ENCODE measurements at regions not wholly inside any gene's neighbourhood (a gene's known extent, or its start where the extent isn't known, plus 50 kb on each side); places are given as distances from the start of the nearest gene placed in this dataset.

DNA sequence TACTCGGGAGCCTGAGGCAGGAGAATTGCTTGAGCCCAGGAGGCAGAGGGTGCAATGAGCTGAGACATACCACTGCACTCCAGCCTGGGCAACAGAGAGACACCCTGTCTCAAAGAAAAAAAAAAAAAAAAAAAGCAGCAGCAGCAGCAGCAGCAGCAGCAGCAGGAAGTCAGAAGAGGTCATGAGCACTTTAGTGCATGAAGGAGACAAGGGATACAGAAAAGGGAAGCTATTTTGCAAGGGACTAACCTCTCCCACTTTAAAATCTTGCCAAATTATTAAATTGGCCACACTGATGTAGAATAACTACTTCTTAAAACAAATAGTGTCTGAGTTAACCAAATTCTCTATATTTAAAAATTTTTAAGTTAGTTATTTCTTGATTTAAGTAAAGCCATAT, 113.4 kb upstream of the PDE1A start:
- TF ChIP-seq, protein P1, sequence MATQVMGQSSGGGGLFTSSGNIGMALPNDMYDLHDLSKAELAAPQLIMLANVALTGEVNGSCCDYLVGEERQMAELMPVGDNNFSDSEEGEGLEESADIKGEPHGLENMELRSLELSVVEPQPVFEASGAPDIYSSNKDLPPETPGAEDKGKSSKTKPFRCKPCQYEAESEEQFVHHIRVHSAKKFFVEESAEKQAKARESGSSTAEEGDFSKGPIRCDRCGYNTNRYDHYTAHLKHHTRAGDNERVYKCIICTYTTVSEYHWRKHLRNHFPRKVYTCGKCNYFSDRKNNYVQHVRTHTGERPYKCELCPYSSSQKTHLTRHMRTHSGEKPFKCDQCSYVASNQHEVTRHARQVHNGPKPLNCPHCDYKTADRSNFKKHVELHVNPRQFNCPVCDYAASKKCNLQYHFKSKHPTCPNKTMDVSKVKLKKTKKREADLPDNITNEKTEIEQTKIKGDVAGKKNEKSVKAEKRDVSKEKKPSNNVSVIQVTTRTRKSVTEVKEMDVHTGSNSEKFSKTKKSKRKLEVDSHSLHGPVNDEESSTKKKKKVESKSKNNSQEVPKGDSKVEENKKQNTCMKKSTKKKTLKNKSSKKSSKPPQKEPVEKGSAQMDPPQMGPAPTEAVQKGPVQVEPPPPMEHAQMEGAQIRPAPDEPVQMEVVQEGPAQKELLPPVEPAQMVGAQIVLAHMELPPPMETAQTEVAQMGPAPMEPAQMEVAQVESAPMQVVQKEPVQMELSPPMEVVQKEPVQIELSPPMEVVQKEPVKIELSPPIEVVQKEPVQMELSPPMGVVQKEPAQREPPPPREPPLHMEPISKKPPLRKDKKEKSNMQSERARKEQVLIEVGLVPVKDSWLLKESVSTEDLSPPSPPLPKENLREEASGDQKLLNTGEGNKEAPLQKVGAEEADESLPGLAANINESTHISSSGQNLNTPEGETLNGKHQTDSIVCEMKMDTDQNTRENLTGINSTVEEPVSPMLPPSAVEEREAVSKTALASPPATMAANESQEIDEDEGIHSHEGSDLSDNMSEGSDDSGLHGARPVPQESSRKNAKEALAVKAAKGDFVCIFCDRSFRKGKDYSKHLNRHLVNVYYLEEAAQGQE (IDR thresholded peaks at IDR 0.05): no peak
- TF ChIP-seq, protein P2, sequence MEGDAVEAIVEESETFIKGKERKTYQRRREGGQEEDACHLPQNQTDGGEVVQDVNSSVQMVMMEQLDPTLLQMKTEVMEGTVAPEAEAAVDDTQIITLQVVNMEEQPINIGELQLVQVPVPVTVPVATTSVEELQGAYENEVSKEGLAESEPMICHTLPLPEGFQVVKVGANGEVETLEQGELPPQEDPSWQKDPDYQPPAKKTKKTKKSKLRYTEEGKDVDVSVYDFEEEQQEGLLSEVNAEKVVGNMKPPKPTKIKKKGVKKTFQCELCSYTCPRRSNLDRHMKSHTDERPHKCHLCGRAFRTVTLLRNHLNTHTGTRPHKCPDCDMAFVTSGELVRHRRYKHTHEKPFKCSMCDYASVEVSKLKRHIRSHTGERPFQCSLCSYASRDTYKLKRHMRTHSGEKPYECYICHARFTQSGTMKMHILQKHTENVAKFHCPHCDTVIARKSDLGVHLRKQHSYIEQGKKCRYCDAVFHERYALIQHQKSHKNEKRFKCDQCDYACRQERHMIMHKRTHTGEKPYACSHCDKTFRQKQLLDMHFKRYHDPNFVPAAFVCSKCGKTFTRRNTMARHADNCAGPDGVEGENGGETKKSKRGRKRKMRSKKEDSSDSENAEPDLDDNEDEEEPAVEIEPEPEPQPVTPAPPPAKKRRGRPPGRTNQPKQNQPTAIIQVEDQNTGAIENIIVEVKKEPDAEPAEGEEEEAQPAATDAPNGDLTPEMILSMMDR (IDR thresholded peaks at IDR 0.05; ENCODE audit: low read depth, low read length, missing input control): no peak
- no peak for TF ChIP-seq TAF1 (conservative IDR thresholded peaks at IDR 0.05)
- no peak for TF ChIP-seq GABPA (IDR thresholded peaks at IDR 0.05 in 1 of 2, conservative IDR thresholded peaks at IDR 0.05 in 1 of 2)
- no peak for TF ChIP-seq JUND (IDR thresholded peaks at IDR 0.05)
- TF ChIP-seq, protein P3, sequence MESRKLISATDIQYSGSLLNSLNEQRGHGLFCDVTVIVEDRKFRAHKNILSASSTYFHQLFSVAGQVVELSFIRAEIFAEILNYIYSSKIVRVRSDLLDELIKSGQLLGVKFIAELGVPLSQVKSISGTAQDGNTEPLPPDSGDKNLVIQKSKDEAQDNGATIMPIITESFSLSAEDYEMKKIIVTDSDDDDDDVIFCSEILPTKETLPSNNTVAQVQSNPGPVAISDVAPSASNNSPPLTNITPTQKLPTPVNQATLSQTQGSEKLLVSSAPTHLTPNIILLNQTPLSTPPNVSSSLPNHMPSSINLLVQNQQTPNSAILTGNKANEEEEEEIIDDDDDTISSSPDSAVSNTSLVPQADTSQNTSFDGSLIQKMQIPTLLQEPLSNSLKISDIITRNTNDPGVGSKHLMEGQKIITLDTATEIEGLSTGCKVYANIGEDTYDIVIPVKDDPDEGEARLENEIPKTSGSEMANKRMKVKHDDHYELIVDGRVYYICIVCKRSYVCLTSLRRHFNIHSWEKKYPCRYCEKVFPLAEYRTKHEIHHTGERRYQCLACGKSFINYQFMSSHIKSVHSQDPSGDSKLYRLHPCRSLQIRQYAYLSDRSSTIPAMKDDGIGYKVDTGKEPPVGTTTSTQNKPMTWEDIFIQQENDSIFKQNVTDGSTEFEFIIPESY (IDR thresholded peaks at IDR 0.05): no peak
- TF ChIP-seq, protein P4, sequence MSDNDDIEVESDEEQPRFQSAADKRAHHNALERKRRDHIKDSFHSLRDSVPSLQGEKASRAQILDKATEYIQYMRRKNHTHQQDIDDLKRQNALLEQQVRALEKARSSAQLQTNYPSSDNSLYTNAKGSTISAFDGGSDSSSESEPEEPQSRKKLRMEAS (IDR thresholded peaks at IDR 0.05): no peak
- TF ChIP-seq SP1 (IDR thresholded peaks at IDR 0.05): no peak
- TF ChIP-seq YY1 (IDR thresholded peaks at IDR 0.05): no peak
- TF ChIP-seq, protein P5, sequence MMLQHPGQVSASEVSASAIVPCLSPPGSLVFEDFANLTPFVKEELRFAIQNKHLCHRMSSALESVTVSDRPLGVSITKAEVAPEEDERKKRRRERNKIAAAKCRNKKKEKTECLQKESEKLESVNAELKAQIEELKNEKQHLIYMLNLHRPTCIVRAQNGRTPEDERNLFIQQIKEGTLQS (IDR thresholded peaks at IDR 0.05): no peak
- no peak for TF ChIP-seq EGR1 (IDR thresholded peaks at IDR 0.05; ENCODE audit: low read depth in 2 of 2)
- no peak for TF ChIP-seq RXRA (IDR thresholded peaks at IDR 0.05)
- TF ChIP-seq HNF4G (IDR thresholded peaks at IDR 0.05): no peak
- TF ChIP-seq RAD21 (IDR thresholded peaks at IDR 0.05): no peak
